Neural crest cell (in vitro differentiated cells): ENCODE measurements at regions not wholly inside any gene's neighbourhood (a gene's known extent, or its start where the extent isn't known, plus 50 kb on each side); places are given as distances from the start of the nearest gene placed in this dataset.
A peak's percentile ranks its signal among the peaks of the same experiment; 100 is the strongest.

Source experiments
- DNase-seq: peaks from one replicate; pipeline ENCODE4 v3.0.0; 2021; ENCODE audit warnings: low read depth, mixed read lengths, low spot score
- H3K27ac Mint-ChIP-seq: one replicate; pipeline ENCODE4 v1.8.0; 2021; ENCODE audit warnings: mild to moderate bottlenecking, mixed read lengths; ENCODE audit not compliant: unreplicated experiment
- H3K27me3 Mint-ChIP-seq: 2 replicates; pipeline ENCODE4 v1.8.0; 2021; ENCODE audit warnings: low read depth, mild to moderate bottlenecking, mixed read lengths
- H3K36me3 Mint-ChIP-seq: 2 replicates; pipeline ENCODE4 v1.8.0; 2021; ENCODE audit warnings: low read depth, mild to moderate bottlenecking, mixed read lengths
- H3K4me1 Mint-ChIP-seq: 2 replicates; pipeline ENCODE4 v1.8.0; 2021; ENCODE audit warnings: mixed read lengths
- H3K4me3 Mint-ChIP-seq: one replicate; pipeline ENCODE4 v1.8.0; 2021; ENCODE audit warnings: mild to moderate bottlenecking, mixed read lengths
- H3K9me3 Mint-ChIP-seq: 2 replicates; pipeline ENCODE4 v1.8.0; 2021; ENCODE audit warnings: mixed read lengths
- TF ChIP-seq, protein P1 (sequence below): fragments of 200-600 bp; sonication (generic); conservative IDR thresholded peaks from 2 replicates; pipeline ENCODE4 v1.5.0; 2021; ENCODE audit warnings: antibody characterized with exemption, mild to moderate bottlenecking

GRCh38 chr1:209404577-209404976 is 178.9 kb upstream of the CAMK1G start:
- no peak for DNase-seq
- Mint-ChIP-seq H3K27me3 (no peaks in the 10 kb centered on the region), H3K4me3 (peak overlapping the region; percentile 62), H3K4me1 (peaks cover 4% of the 10 kb centered on the region), H3K9me3 (no peaks in the 10 kb centered on the region), H3K36me3 (no peaks in the 10 kb centered on the region), H3K27ac (no peak overlapping the region)
- TF ChIP-seq, protein P1, sequence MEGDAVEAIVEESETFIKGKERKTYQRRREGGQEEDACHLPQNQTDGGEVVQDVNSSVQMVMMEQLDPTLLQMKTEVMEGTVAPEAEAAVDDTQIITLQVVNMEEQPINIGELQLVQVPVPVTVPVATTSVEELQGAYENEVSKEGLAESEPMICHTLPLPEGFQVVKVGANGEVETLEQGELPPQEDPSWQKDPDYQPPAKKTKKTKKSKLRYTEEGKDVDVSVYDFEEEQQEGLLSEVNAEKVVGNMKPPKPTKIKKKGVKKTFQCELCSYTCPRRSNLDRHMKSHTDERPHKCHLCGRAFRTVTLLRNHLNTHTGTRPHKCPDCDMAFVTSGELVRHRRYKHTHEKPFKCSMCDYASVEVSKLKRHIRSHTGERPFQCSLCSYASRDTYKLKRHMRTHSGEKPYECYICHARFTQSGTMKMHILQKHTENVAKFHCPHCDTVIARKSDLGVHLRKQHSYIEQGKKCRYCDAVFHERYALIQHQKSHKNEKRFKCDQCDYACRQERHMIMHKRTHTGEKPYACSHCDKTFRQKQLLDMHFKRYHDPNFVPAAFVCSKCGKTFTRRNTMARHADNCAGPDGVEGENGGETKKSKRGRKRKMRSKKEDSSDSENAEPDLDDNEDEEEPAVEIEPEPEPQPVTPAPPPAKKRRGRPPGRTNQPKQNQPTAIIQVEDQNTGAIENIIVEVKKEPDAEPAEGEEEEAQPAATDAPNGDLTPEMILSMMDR: no peak

DNA sequence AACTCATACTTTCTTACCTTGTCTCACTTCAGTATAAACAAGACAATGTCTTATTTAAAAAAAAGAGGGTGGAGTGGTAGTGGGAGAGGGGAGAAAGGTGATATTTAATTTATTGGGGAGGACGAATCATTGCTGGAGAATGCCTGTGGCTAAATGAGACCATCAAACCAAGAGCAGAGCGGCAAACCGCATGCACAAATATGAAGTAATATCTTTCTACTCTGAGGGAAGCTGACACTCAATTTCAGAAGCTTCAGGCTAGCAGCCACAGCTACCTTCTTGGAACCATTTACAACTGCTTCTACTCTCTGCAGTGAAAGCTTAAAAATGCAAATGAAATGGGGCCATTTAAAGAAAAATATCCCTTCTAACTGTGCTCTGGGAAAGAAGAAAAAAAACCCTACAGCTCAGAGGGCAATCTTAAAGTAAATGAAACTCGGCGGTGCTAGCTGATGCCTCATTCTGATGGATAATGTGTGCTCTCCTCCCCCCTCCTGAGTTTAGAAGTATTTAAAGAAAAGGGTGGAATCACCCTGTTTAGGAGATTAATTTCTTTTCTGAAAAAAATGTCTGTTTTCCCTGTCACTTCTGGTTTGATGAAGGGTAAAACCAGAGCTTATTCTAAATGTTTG is 178.2 kb upstream of the CAMK1G start:
- Mint-ChIP-seq H3K27me3 (no peaks in the 10 kb centered on the region), H3K9me3 (no peaks in the 10 kb centered on the region), H3K27ac (peak overlapping the region; percentile 4), H3K36me3 (no peaks in the 10 kb centered on the region), H3K4me3 (peak overlapping the region; percentile 62), H3K4me1 (no peaks in the 10 kb centered on the region)
- no peak for DNase-seq
- TF ChIP-seq, protein P1: no peak

DNA sequence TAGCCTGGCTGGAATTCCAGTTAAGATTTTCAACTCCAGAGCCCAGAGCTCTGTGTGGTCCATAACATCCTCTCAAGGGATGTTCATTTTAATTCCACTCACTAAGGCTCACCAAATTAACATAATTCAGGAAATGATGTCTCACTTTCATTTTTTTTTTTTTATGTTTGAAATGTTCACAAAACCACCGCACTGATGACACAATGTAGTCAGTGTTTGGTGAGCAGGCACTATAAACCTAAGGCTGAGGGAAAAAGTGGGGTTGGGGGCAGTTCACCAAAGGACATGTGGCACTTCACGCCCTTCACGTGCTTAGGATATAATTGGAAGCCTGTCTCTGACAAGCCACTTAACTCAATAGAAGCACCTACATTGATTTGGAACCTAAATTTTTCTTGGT is 177.3 kb upstream of the CAMK1G start:
- TF ChIP-seq, protein P1: no peak
- no peak for DNase-seq
- no peaks in the 10 kb centered on the region for H3K27me3 Mint-ChIP-seq
- H3K4me1 Mint-ChIP-seq: peaks cover under 1% of the 10 kb centered on the region
- H3K9me3 Mint-ChIP-seq: no peaks in the 10 kb centered on the region
- H3K36me3 Mint-ChIP-seq: no peaks in the 10 kb centered on the region
- no peak overlapping the region for H3K4me3 Mint-ChIP-seq
- no peak overlapping the region for H3K27ac Mint-ChIP-seq

- Mint-ChIP-seq H3K4me1 (peaks cover 5% of the 10 kb centered on the region), H3K27ac (no peak overlapping the region), H3K4me3 (no peak overlapping the region), H3K27me3 (no peaks in the 10 kb centered on the region), H3K9me3 (no peaks in the 10 kb centered on the region), H3K36me3 (no peaks in the 10 kb centered on the region)
- DNase-seq: no peak
- TF ChIP-seq, protein P1: no peak
These were observed 176.9 kb upstream of the CAMK1G start for GRCh38 chr1:209406595-209406994.

- TF ChIP-seq, protein P1: no peak
- Mint-ChIP-seq H3K9me3 (no peaks in the 10 kb centered on the region), H3K4me3 (no peak overlapping the region), H3K36me3 (no peaks in the 10 kb centered on the region), H3K27me3 (peaks cover 6% of the 10 kb centered on the region), H3K4me1 (peaks cover 9% of the 10 kb centered on the region), H3K27ac (no peak overlapping the region)
- DNase-seq: no peak
These were observed 173.7 kb upstream of the CAMK1G start for GRCh38 chr1:209409780-209410179.
